HEK293T (cell line): ENCODE measurements at regions not wholly inside any gene's neighbourhood (a gene's known extent, or its start where the extent isn't known, plus 50 kb on each side); places are given as distances from the start of the nearest gene placed in this dataset.

Source experiments
- CTCF ChIA-PET: fragments of 350-600 bp; formaldehyde crosslinking; extraction: SDS; loops from one replicate; lab custom pipeline; 2021; ENCODE audit warnings: antibody characterized with exemption, inconsistent platforms; lab: Yijun Ruan, JAX
- POLR2A ChIA-PET: fragments of 350-600 bp; formaldehyde crosslinking; extraction: SDS; loops from one replicate; lab custom pipeline; 2020; ENCODE audit warnings: antibody characterized with exemption, inconsistent platforms; lab: Yijun Ruan, JAX
- DNase-seq: peaks from one replicate; pipeline ENCODE4 v3.0.0; 2012; ENCODE audit warnings: mixed read lengths; ENCODE audit errors: extremely low spot score
- ARNT ChIP-seq: fragments of 450-650 bp; IDR thresholded peaks from 2 replicates; pipeline ENCODE4 v1.6.1; 2017; ENCODE audit warnings: mild to moderate bottlenecking
- BHLHE40 ChIP-seq: fragments of 450-650 bp; IDR thresholded peaks from 2 replicates; pipeline ENCODE4 v1.6.1; 2016; ENCODE audit warnings: mild to moderate bottlenecking, moderate library complexity, borderline replicate concordance
- CTBP1 ChIP-seq: fragments of 450-650 bp; IDR thresholded peaks from 2 replicates; pipeline ENCODE4 v1.6.1; 2016; ENCODE audit warnings: borderline replicate concordance
- ELF4 ChIP-seq: fragments of 450-650 bp; IDR thresholded peaks from 2 replicates; pipeline ENCODE4 v1.6.1; 2017; ENCODE audit warnings: antibody characterized with exemption
- FOXA1 ChIP-seq: fragments of 450-650 bp; IDR thresholded peaks from 2 replicates; pipeline ENCODE4 v1.6.1; 2016; ENCODE audit warnings: mild to moderate bottlenecking
- FOXK2 ChIP-seq: fragments of 450-650 bp; IDR thresholded peaks from 2 replicates; pipeline ENCODE4 v1.6.1; 2016; ENCODE audit warnings: mild to moderate bottlenecking
- FOXM1 ChIP-seq: fragments of 450-650 bp; IDR thresholded peaks from 2 replicates; pipeline ENCODE4 v1.6.1; 2017; ENCODE audit warnings: mild to moderate bottlenecking, borderline replicate concordance
- HDGF ChIP-seq: fragments of 450-650 bp; IDR thresholded peaks from 2 replicates; pipeline ENCODE4 v1.6.1; 2017; ENCODE audit warnings: antibody characterized with exemption, borderline replicate concordance
- L3MBTL2 ChIP-seq: fragments of 450-650 bp; conservative IDR thresholded peaks from 2 replicates; pipeline ENCODE4 v1.6.1; 2016; ENCODE audit warnings: mild to moderate bottlenecking
- LEF1 ChIP-seq: fragments of 450-650 bp; IDR thresholded peaks from 2 replicates; pipeline ENCODE4 v1.6.1; 2017; ENCODE audit warnings: mild to moderate bottlenecking, borderline replicate concordance
- NFRKB ChIP-seq: fragments of 450-650 bp; IDR thresholded peaks from 2 replicates; pipeline ENCODE4 v1.6.1; 2016; ENCODE audit warnings: mild to moderate bottlenecking, moderate library complexity
- SP1 ChIP-seq: fragments of 450-650 bp; IDR thresholded peaks from 2 replicates; pipeline ENCODE4 v1.6.1; 2017
- SUZ12 ChIP-seq: fragments of 450-650 bp; IDR thresholded peaks from 2 replicates; pipeline ENCODE4 v1.6.1; 2016; ENCODE audit warnings: mild to moderate bottlenecking
- TARDBP ChIP-seq: fragments of 450-650 bp; IDR thresholded peaks from 2 replicates; pipeline ENCODE4 v1.6.1; 2016
- ZNF384 ChIP-seq: fragments of 450-650 bp; IDR thresholded peaks from 2 replicates; pipeline ENCODE4 v1.6.1; 2016
- TF ChIP-seq, protein P1 (sequence below): fragments of 450-650 bp; IDR thresholded peaks from 2 replicates; pipeline ENCODE4 v1.6.1; 2016

- no peak for DNase-seq
- TF ChIP-seq HDGF (no peak), CTBP1 (no peak), SUZ12 (no peak), ELF4 (no peak)
- CTCF ChIA-PET = no interaction called here
- POLR2A ChIA-PET = no interaction called here
These were observed 548.2 kb upstream of the SLITRK1 start for GRCh38 chr13:84430446-84430845.

GRCh38 chr13:84430015-84430414 is 547.7 kb upstream of the SLITRK1 start:
- no peak for DNase-seq
- CTCF ChIA-PET = no interaction called here
- TF ChIP-seq, protein P1, sequence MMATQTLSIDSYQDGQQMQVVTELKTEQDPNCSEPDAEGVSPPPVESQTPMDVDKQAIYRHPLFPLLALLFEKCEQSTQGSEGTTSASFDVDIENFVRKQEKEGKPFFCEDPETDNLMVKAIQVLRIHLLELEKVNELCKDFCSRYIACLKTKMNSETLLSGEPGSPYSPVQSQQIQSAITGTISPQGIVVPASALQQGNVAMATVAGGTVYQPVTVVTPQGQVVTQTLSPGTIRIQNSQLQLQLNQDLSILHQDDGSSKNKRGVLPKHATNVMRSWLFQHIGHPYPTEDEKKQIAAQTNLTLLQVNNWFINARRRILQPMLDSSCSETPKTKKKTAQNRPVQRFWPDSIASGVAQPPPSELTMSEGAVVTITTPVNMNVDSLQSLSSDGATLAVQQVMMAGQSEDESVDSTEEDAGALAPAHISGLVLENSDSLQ = no peak
- TF ChIP-seq HDGF = no peak
- TF ChIP-seq TARDBP = no peak
- TF ChIP-seq FOXM1 = no peak
- no peak for TF ChIP-seq L3MBTL2
- TF ChIP-seq ARNT = no peak
- no peak for TF ChIP-seq SUZ12
- TF ChIP-seq BHLHE40 = no peak
- no peak for TF ChIP-seq FOXK2
- TF ChIP-seq CTBP1 = no peak
- no peak for TF ChIP-seq NFRKB
- TF ChIP-seq SP1 = no peak
- no peak for TF ChIP-seq ELF4
- POLR2A ChIA-PET = no interaction called here

DNA sequence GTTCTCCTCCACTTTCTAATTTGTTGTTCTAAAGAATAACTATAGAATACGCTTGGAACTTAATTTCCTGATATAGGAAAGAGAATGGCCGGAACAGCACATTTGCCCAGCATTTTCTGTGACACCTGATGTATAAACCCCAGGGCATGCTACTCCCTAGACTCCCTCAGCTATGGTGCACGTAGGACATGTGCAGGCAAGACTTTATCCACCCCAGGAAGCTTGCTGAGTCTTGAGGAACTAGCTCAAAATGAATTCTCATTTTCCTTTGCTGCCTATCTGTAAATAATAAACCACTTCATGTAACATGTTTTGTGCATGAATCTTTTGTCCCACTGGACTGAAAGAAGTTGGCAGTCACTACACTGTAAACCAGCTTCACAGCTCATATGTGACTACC is 535.8 kb upstream of the SLITRK1 start:
- ChIA-PET CTCF (no interaction called here), POLR2A (no interaction called here)
- TF ChIP-seq SUZ12 (no peak), L3MBTL2 (no peak), BHLHE40 (no peak), LEF1 (no peak), TARDBP (no peak)
- DNase-seq = no peak

DNA sequence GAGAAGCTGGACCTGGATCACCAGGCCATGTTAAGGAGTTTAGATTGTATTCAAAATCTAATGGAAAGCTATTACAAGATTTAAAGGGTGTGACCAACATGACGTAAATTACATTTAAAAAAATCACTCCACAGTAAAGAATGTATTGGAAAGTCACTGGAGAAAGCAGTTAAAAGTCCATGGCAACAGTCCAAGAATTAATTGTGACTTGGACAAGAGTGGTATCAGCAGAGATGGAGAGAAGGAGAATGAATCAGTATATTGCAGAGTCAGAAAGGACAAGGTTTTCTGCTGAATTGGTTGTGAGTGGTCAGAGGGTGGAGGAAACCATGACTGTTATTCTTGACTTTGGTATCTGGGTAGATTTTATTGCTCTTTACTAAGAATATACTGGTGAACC is 535.1 kb upstream of the SLITRK1 start:
- DNase-seq = no peak

DNA sequence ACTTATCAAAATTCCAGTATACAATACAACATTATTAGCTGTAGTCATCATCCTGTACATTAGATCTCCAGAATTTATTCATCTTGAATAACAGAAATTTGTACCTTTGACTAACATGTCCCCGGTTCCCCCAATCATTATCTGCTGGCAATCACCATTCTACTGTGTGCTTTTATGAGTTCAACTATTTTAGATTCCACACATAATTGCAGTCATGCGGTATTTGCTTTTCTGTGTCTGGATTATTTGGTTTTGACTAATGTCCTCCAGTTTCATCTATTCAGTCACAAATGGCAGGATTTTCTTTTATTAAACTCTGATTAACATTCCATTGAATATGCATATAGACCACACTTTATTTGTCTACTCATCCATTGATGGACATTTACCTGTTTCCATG is 530.7 kb upstream of the SLITRK1 start:
- no peak for TF ChIP-seq L3MBTL2
- TF ChIP-seq CTBP1 = no peak
- TF ChIP-seq, protein P1 = no peak
- no peak for TF ChIP-seq BHLHE40
- no peak for TF ChIP-seq ZNF384
- no peak for TF ChIP-seq NFRKB
- DNase-seq = no peak
- POLR2A ChIA-PET = no interaction called here
- CTCF ChIA-PET = no interaction called here

More for the DNA sequence above, 535.1 kb upstream of the SLITRK1 start:
- ChIA-PET CTCF (no interaction called here), POLR2A (no interaction called here)
- TF ChIP-seq ARNT (no peak), SUZ12 (no peak), HDGF (no peak), FOXK2 (no peak), L3MBTL2 (no peak), FOXM1 (no peak)
- TF ChIP-seq, protein P1 = no peak

DNA sequence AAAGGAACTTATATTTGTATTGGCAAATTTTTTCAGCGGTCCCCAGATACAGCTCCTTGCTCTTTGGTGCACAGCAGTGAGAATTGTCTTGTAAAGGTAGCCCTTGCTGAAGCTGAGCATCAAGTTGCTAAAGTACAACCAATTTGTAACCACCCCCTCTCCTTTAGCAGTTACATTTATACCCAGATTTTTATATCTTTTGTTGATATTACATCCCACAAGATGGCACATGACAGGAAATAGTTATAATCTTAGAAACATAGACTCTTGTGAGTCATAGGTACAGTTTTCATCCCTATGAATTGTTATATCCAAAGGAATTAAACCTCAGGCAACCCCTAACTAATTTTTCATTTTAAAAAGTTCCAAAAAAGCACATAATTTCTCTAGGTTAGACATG is 523.0 kb upstream of the SLITRK1 start:
- ChIA-PET POLR2A (no interaction called here), CTCF (interaction anchor here (0.6 kb wide), 1 partner anchor 19 kb away, joined by 5 read pairs; no protein-coding TSS in a partner anchor)
- no peak for DNase-seq
- no peak for TF ChIP-seq LEF1
- no peak for TF ChIP-seq FOXA1
- TF ChIP-seq TARDBP = no peak
- TF ChIP-seq, protein P1 = no peak

DNA sequence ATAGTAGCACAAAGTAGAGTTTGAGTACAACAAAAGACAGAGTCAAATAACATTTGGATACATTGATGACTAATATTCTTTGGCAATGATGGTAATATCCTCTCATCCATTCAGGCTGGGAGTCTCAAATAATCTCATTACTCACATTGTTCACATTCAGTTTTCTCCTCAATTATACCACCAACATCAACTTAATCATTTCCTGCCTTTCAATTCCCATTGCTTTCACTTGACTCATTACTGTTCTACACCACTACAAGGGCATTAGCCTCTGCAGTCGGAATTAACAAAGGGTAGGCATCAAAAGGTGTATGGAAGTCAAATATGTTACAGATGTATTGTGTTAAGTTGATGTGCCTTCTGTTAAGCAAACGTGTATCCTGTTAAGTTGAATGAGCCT is 518.4 kb upstream of the SLITRK1 start:
- no peak for TF ChIP-seq SUZ12
- no peak for TF ChIP-seq L3MBTL2
- TF ChIP-seq, protein P1 = no peak
- TF ChIP-seq ZNF384 = no peak
- no peak for TF ChIP-seq HDGF
- TF ChIP-seq CTBP1 = no peak
- TF ChIP-seq ARNT = no peak
- no peak for TF ChIP-seq LEF1
- no peak for TF ChIP-seq FOXA1
- ChIA-PET POLR2A (no interaction called here), CTCF (no interaction called here)
- no peak for DNase-seq
